ENCODE measurements at regions not wholly inside any gene's neighbourhood (a gene's known extent, or its start where the extent isn't known, plus 50 kb on each side); places are given as distances from the start of the nearest gene placed in this dataset.
A peak's percentile ranks its signal among the peaks of the same experiment; 100 is the strongest.

DNA sequence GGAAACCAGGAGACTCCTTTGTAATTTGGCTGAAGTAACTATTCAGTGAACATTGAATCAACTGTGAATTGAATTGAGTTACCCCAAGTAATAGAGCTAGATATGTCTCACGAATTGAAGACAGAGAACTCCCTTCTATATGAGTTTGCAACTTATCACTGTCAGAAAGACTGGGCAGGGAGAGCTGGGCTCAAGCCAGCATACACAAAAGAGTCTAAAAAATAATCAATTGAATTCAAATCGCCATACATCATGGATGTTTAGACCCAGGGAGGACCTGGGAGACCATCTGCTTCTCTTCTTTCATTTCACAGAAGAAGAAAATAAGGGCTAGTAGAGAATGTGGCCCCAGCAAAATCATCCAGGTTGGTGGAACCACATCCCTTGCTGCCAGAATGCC is 503.1 kb upstream of the AUTS2 start:
- Histone ChIP-seq H3K9ac (ENCODE audit: low read length) (no peak overlapping the region), H3K27ac (ENCODE audit: low read depth, low read length) (no peak overlapping the region), H3K4me2 (ENCODE audit: low read length) (no peak overlapping the region), H3K79me2 (ENCODE audit: insufficient read depth, low read length) (no peaks in the 10 kb centered on the region), H3K4me3 (ENCODE audit: insufficient read depth, low read depth, low read length) (no peak overlapping the region), H3K36me3 (ENCODE audit: insufficient read depth, low read length) (no peaks in the 10 kb centered on the region), H4K20me1 (ENCODE audit: insufficient read depth, low read length) (no peaks in the 10 kb centered on the region), H3K4me1 (ENCODE audit: insufficient read depth, low read length) (peaks cover 4% of the 10 kb centered on the region), H3K9me3 (ENCODE audit: insufficient read depth, low read depth, low read length) (peaks cover 9% of the 10 kb centered on the region), H3K27me3 (ENCODE audit: insufficient read depth, low read length) (no peaks in the 10 kb centered on the region), H2AFZ (ENCODE audit: low read depth, low read length) (no peak overlapping the region)
- Mint-ChIP-seq H3K27me3 (ENCODE audit: low read depth, unreplicated experiment) (no peaks in the 10 kb centered on the region), H3K4me3 (ENCODE audit: unreplicated experiment) (no peak overlapping the region), H3K27ac (ENCODE audit: unreplicated experiment) (no peak overlapping the region), H3K4me1 (ENCODE audit: low read depth, unreplicated experiment) (no peaks in the 10 kb centered on the region), H3K9me3 (ENCODE audit: unreplicated experiment) (peaks cover 12% of the 10 kb centered on the region), H3K36me3 (ENCODE audit: low read depth, unreplicated experiment) (no peaks in the 10 kb centered on the region)
- no peak for FAIRE-seq
- DNase-seq (ENCODE audit: low read depth): no peak
- TF ChIP-seq, protein P1, sequence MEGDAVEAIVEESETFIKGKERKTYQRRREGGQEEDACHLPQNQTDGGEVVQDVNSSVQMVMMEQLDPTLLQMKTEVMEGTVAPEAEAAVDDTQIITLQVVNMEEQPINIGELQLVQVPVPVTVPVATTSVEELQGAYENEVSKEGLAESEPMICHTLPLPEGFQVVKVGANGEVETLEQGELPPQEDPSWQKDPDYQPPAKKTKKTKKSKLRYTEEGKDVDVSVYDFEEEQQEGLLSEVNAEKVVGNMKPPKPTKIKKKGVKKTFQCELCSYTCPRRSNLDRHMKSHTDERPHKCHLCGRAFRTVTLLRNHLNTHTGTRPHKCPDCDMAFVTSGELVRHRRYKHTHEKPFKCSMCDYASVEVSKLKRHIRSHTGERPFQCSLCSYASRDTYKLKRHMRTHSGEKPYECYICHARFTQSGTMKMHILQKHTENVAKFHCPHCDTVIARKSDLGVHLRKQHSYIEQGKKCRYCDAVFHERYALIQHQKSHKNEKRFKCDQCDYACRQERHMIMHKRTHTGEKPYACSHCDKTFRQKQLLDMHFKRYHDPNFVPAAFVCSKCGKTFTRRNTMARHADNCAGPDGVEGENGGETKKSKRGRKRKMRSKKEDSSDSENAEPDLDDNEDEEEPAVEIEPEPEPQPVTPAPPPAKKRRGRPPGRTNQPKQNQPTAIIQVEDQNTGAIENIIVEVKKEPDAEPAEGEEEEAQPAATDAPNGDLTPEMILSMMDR (IDR thresholded peaks at IDR 0.05; ENCODE audit: insufficient read depth, low read depth, low read length): no peak
- TF ChIP-seq EZH2 (IDR thresholded peaks at IDR 0.05; ENCODE audit: insufficient read depth, low read length): no peak

DNA sequence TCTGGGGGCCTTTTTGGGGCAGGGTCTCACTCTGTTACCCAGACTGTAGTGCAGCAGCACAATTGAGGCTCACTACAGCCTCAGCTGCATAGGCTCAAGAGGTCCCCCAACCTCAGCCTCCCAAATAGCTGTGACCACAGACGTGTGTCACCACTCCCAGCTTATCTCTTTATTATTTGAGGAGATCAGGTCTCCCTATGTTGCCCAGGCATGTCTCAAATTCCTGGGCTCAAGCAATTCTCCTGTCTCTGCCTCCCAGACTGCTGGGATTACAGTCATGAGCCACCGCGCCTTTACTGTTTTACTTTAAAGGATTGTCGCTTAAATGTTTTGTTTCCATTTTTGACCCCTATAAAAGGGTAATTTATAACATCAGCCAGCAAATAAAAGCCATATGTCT is 502.6 kb upstream of the AUTS2 start:
- H3K27ac ChIP-seq (ENCODE audit: low read depth, low read length): no peak overlapping the region
- DNase-seq (ENCODE audit: low read depth) (peak; percentile 23), FAIRE-seq (no peak)
- no peaks in the 10 kb centered on the region for H3K79me2 ChIP-seq (ENCODE audit: insufficient read depth, low read length)
- Mint-ChIP-seq H3K4me1 (ENCODE audit: low read depth, unreplicated experiment) (no peaks in the 10 kb centered on the region), H3K27me3 (ENCODE audit: low read depth, unreplicated experiment) (no peaks in the 10 kb centered on the region), H3K9me3 (ENCODE audit: unreplicated experiment) (peaks cover 12% of the 10 kb centered on the region), H3K27ac (ENCODE audit: unreplicated experiment) (no peak overlapping the region), H3K4me3 (ENCODE audit: unreplicated experiment) (no peak overlapping the region), H3K36me3 (ENCODE audit: low read depth, unreplicated experiment) (no peaks in the 10 kb centered on the region)
- no peak overlapping the region for H3K4me2 ChIP-seq (ENCODE audit: low read length)
- H3K36me3 ChIP-seq (ENCODE audit: insufficient read depth, low read length): no peaks in the 10 kb centered on the region
- H3K4me3 ChIP-seq (ENCODE audit: insufficient read depth, low read depth, low read length): no peak overlapping the region
- TF ChIP-seq EZH2 (IDR thresholded peaks at IDR 0.05; ENCODE audit: insufficient read depth, low read length): no peak
- TF ChIP-seq, protein P1 (IDR thresholded peaks at IDR 0.05; ENCODE audit: insufficient read depth, low read depth, low read length): no peak
- no peaks in the 10 kb centered on the region for H3K27me3 ChIP-seq (ENCODE audit: insufficient read depth, low read length)
- H3K9me3 ChIP-seq (ENCODE audit: insufficient read depth, low read depth, low read length): peaks cover 9% of the 10 kb centered on the region
- H3K4me1 ChIP-seq (ENCODE audit: insufficient read depth, low read length): peaks cover 4% of the 10 kb centered on the region
- no peak overlapping the region for H2AFZ ChIP-seq (ENCODE audit: low read depth, low read length)
- no peak overlapping the region for H3K9ac ChIP-seq (ENCODE audit: low read length)
- no peaks in the 10 kb centered on the region for H4K20me1 ChIP-seq (ENCODE audit: insufficient read depth, low read length)

DNA sequence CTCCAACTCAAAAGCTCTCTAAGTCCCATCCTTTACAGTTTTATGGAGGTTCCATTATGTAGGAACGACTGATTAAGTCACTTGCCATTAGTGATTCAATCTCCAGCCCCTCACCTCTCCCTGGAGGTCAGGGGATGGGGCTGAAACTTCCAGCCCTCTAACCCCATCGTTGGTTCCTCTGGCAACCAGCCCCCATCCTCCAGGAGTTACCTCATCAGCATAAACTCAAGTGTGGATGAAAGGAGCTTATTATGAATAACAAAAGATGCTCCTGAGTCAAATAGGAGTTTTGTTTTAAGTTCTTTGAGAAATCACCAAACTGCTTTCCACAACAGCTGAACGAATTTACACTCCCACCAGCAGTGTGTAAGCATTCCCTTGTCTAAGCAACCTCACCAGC is 494.3 kb upstream of the AUTS2 start:
- FAIRE-seq: no peak
- TF ChIP-seq, protein P1 (IDR thresholded peaks at IDR 0.05; ENCODE audit: insufficient read depth, low read depth, low read length): no peak
- no peak for TF ChIP-seq EZH2 (IDR thresholded peaks at IDR 0.05; ENCODE audit: insufficient read depth, low read length)
- no peak overlapping the region for H3K4me2 ChIP-seq (ENCODE audit: low read length)

More for the DNA sequence above, 494.3 kb upstream of the AUTS2 start:
- Histone ChIP-seq H2AFZ (ENCODE audit: low read depth, low read length) (no peak overlapping the region), H3K27me3 (ENCODE audit: insufficient read depth, low read length) (no peaks in the 10 kb centered on the region), H3K27ac (ENCODE audit: low read depth, low read length) (no peak overlapping the region), H3K79me2 (ENCODE audit: insufficient read depth, low read length) (no peaks in the 10 kb centered on the region), H3K4me3 (ENCODE audit: insufficient read depth, low read depth, low read length) (no peak overlapping the region), H3K36me3 (ENCODE audit: insufficient read depth, low read length) (no peaks in the 10 kb centered on the region), H4K20me1 (ENCODE audit: insufficient read depth, low read length) (no peaks in the 10 kb centered on the region), H3K9me3 (ENCODE audit: insufficient read depth, low read depth, low read length) (no peaks in the 10 kb centered on the region), H3K9ac (ENCODE audit: low read length) (no peak overlapping the region), H3K4me1 (ENCODE audit: insufficient read depth, low read length) (no peaks in the 10 kb centered on the region)
- no peak overlapping the region for H3K27ac Mint-ChIP-seq (ENCODE audit: unreplicated experiment)
- H3K4me1 Mint-ChIP-seq (ENCODE audit: low read depth, unreplicated experiment): no peaks in the 10 kb centered on the region
- no peaks in the 10 kb centered on the region for H3K27me3 Mint-ChIP-seq (ENCODE audit: low read depth, unreplicated experiment)
- peaks cover 3% of the 10 kb centered on the region for H3K9me3 Mint-ChIP-seq (ENCODE audit: unreplicated experiment)
- DNase-seq (ENCODE audit: low read depth): no peak
- H3K36me3 Mint-ChIP-seq (ENCODE audit: low read depth, unreplicated experiment): no peaks in the 10 kb centered on the region
- H3K4me3 Mint-ChIP-seq (ENCODE audit: unreplicated experiment): no peak overlapping the region

Data from astrocyte (in vitro differentiated cells and primary cell).